Endodermal cell (in vitro differentiated cells): ENCODE measurements at regions not wholly inside any gene's neighbourhood (a gene's known extent, or its start where the extent isn't known, plus 50 kb on each side); places are given as distances from the start of the nearest gene placed in this dataset.

ENCODE experiments used
- DNase-seq: peaks from one replicate; pipeline ENCODE4 v3.0.0-alpha.2; 2017
- H3K27ac ChIP-seq: 2 replicates; pipeline ENCODE4 v1.5.1; 2013; ENCODE audit warnings: mild to moderate bottlenecking, low read depth, low read length, moderate library complexity
- H3K27me3 ChIP-seq: 2 replicates; pipeline ENCODE4 v1.6.1; 2013; ENCODE audit warnings: mild to moderate bottlenecking, low read length, moderate library complexity; ENCODE audit not compliant: insufficient read depth, control insufficient read depth, poor library complexity, severe bottlenecking
- H3K36me3 ChIP-seq: 2 replicates; pipeline ENCODE4 v1.7.0; 2013; ENCODE audit warnings: mild to moderate bottlenecking, low read length, moderate library complexity; ENCODE audit not compliant: control insufficient read depth, insufficient read depth
- H3K4me1 ChIP-seq: one replicate; pipeline ENCODE4 v1.7.0; 2013; ENCODE audit warnings: low read length; ENCODE audit not compliant: control insufficient read depth, insufficient read depth
- H3K4me3 ChIP-seq: 2 replicates; pipeline ENCODE4 v1.5.1; 2013; ENCODE audit warnings: mild to moderate bottlenecking, low read length, moderate library complexity
- H3K9ac ChIP-seq: 2 replicates; pipeline ENCODE4 v1.6.1; 2013; ENCODE audit warnings: mild to moderate bottlenecking, low read length, moderate library complexity; ENCODE audit not compliant: poor library complexity, severe bottlenecking; ENCODE audit errors: extremely low read depth
- H3K9me3 ChIP-seq: 2 replicates; pipeline ENCODE4 v1.6.1; 2013; ENCODE audit warnings: mild to moderate bottlenecking, low read length, moderate library complexity; ENCODE audit not compliant: control insufficient read depth
- H3K27ac Mint-ChIP-seq: 2 replicates; pipeline ENCODE4 v1.8.0; 2020; ENCODE audit warnings: mixed read lengths
- H3K27me3 Mint-ChIP-seq: 2 replicates; pipeline ENCODE4 v1.8.0; 2021; ENCODE audit warnings: mild to moderate bottlenecking, mixed read lengths; ENCODE audit not compliant: insufficient read depth
- H3K36me3 Mint-ChIP-seq: 2 replicates; pipeline ENCODE4 v1.8.0; 2020; ENCODE audit warnings: low read depth, mixed read lengths
- H3K4me1 Mint-ChIP-seq: 2 replicates; pipeline ENCODE4 v1.8.0; 2020; ENCODE audit warnings: mixed read lengths
- H3K4me3 Mint-ChIP-seq: 2 replicates; pipeline ENCODE4 v1.8.0; 2020; ENCODE audit warnings: mild to moderate bottlenecking, moderate library complexity, mixed read lengths
- H3K9me3 Mint-ChIP-seq: 2 replicates; pipeline ENCODE4 v1.8.0; 2020; ENCODE audit warnings: mild to moderate bottlenecking, mixed read lengths
- WGBS, 2 experiments: methylation state at CpG; one replicate each; pipeline versions ENCODE4 v1.1.5 to v1.1.7; 2013; ENCODE audit warnings: missing lambda C conversion rate in 2 of 2, mixed read lengths in 1 of 2; ENCODE audit not compliant: insufficient coverage in 1 of 2, insufficient read length in 1 of 2; 5-methylcytosine and 5-hydroxymethylcytosine counted together
- TF ChIP-seq, protein P1 (sequence below): fragments of 200-600 bp; sonication (generic); conservative IDR thresholded peaks from 2 replicates; pipeline ENCODE4 v1.5.0; 2021; ENCODE audit warnings: antibody characterized with exemption, mild to moderate bottlenecking

DNA sequence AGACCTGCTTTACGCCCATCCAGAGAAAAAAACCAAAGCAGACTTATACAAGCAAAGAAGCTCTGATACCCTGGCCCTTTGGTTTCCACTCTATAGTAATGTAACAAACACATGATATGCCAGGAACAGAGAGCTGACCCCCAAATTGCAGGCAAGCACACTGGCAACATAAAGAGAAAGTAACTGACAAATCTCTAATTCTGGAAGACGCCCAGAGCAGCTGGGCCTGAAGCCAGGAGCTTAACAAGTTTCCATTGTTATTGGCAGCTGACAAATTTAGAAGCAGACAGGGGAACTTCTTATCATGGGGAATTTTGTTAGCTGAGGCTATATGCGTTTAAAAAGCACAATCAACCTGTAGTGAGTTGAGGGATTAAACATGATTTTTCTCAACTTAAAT is 158.0 kb downstream of the DLEU7 start:
- Histone ChIP-seq H3K4me3 (peak overlapping the region; percentile 21), H3K27me3 (no peaks in the 10 kb centered on the region), H3K9me3 (peaks cover 14% of the 10 kb centered on the region), H3K9ac (no peak overlapping the region), H3K36me3 (no peaks in the 10 kb centered on the region), H3K4me1 (peaks cover 7% of the 10 kb centered on the region), H3K27ac (no peak overlapping the region)
- no peaks in the 10 kb centered on the region for H3K36me3 Mint-ChIP-seq
- 65 to 72% methylated on average over 2 of the region's 3 CpGs for WGBS, 2 experiments
- H3K27me3 Mint-ChIP-seq: peaks cover 3% of the 10 kb centered on the region
- peaks cover 13% of the 10 kb centered on the region for H3K4me1 Mint-ChIP-seq
- H3K27ac Mint-ChIP-seq: no peak overlapping the region
- no peak for DNase-seq
- H3K9me3 Mint-ChIP-seq: no peaks in the 10 kb centered on the region
- TF ChIP-seq, protein P1, sequence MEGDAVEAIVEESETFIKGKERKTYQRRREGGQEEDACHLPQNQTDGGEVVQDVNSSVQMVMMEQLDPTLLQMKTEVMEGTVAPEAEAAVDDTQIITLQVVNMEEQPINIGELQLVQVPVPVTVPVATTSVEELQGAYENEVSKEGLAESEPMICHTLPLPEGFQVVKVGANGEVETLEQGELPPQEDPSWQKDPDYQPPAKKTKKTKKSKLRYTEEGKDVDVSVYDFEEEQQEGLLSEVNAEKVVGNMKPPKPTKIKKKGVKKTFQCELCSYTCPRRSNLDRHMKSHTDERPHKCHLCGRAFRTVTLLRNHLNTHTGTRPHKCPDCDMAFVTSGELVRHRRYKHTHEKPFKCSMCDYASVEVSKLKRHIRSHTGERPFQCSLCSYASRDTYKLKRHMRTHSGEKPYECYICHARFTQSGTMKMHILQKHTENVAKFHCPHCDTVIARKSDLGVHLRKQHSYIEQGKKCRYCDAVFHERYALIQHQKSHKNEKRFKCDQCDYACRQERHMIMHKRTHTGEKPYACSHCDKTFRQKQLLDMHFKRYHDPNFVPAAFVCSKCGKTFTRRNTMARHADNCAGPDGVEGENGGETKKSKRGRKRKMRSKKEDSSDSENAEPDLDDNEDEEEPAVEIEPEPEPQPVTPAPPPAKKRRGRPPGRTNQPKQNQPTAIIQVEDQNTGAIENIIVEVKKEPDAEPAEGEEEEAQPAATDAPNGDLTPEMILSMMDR: no peak
- no peak overlapping the region for H3K4me3 Mint-ChIP-seq

DNA sequence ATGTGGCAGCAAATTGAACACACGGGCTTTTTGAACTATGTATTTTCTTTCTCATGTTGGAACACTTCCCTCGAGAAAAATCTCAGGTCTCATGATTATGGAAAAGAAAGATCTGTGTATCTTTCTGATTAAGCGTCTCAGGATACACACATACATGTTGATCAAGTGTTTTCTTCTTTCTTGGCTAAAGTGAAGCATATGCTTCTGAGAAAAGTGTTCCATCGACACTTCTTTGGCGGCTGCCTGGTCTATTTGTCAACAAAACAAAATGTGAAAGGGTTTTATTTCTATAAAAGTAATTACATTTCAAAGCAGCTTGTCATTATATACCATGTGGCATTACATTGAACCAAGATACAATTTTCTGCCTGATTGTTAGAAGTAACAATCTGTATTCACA is 157.5 kb downstream of the DLEU7 start:
- no peaks in the 10 kb centered on the region for H3K36me3 ChIP-seq
- Mint-ChIP-seq H3K9me3 (no peaks in the 10 kb centered on the region), H3K4me1 (peaks cover 13% of the 10 kb centered on the region), H3K27me3 (peaks cover 3% of the 10 kb centered on the region), H3K4me3 (no peak overlapping the region), H3K36me3 (no peaks in the 10 kb centered on the region), H3K27ac (no peak overlapping the region)
- H3K27me3 ChIP-seq: no peaks in the 10 kb centered on the region
- no peak overlapping the region for H3K27ac ChIP-seq
- 83 to 87% methylated on average over 3 to 5 of the region's 5 CpGs for WGBS, 2 experiments
- peaks cover 7% of the 10 kb centered on the region for H3K4me1 ChIP-seq
- no peak overlapping the region for H3K9ac ChIP-seq
- H3K4me3 ChIP-seq: peak overlapping the region; percentile 21
- TF ChIP-seq, protein P1: no peak
- DNase-seq: no peak
- peaks cover 14% of the 10 kb centered on the region for H3K9me3 ChIP-seq

DNA sequence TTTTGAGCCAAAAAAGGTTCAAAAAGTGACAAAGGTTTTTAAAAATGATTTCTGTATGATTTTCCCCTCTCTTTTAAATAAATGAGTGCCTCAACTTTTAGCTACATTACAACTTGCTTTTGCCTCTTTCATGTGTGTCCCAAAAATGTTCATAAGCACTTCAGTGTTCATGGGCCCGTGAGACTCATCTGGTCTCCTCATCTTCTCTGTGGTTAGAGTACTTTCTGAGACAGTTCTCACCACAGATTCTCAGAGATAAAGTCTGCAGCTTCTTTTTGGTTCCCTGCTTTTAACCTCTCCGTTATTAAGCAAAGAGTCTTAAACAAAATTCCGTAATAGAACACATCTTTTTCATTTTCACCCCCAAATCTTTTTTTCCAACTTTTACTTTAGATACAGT is 156.9 kb downstream of the DLEU7 start:
- H3K27ac ChIP-seq: no peak overlapping the region

More for the DNA sequence above, 156.9 kb downstream of the DLEU7 start:
- WGBS, 2 experiments: 82 to 90% methylated on average over 3 of the region's 3 CpGs
- peaks cover 18% of the 10 kb centered on the region for H3K4me1 Mint-ChIP-seq
- Histone ChIP-seq H3K4me1 (peaks cover 7% of the 10 kb centered on the region), H3K27me3 (no peaks in the 10 kb centered on the region), H3K36me3 (no peaks in the 10 kb centered on the region), H3K9me3 (peaks cover 14% of the 10 kb centered on the region), H3K9ac (no peak overlapping the region), H3K4me3 (no peak overlapping the region)
- no peaks in the 10 kb centered on the region for H3K9me3 Mint-ChIP-seq
- H3K27ac Mint-ChIP-seq: no peak overlapping the region
- H3K36me3 Mint-ChIP-seq: no peaks in the 10 kb centered on the region
- H3K4me3 Mint-ChIP-seq: no peak overlapping the region
- DNase-seq: no peak
- peaks cover 3% of the 10 kb centered on the region for H3K27me3 Mint-ChIP-seq
- TF ChIP-seq, protein P1: no peak
